Panc1 (cell line): ENCODE measurements at regions not wholly inside any gene's neighbourhood (a gene's known extent, or its start where the extent isn't known, plus 50 kb on each side); places are given as distances from the start of the nearest gene placed in this dataset.

Experiments
- ATAC-seq: fragments of 200-7000 bp; cut with Tn5 transposase; 2 replicates; pipeline ENCODE4 v1.9.1; 2020; ENCODE audit warnings: mild to moderate bottlenecking, moderate library complexity
- BruUV-seq: library from RNA; stranded (reverse); fragments of 400-500 nt; replicated peaks from 2 replicates; lab custom pipeline; 2021; lab: Mats Ljungman, UMichigan
- CTCF ChIA-PET: fragments of 300-600 bp; sonication (Branson Sonifier 250); formaldehyde crosslinking; loops from one replicate; lab custom pipeline; 2022; ENCODE audit warnings: antibody characterized with exemption; lab: Charles Lee
- POLR2A ChIA-PET: fragments of 300-600 bp; sonication (Branson Sonifier 250); formaldehyde crosslinking; loops from one replicate; lab custom pipeline; 2022; ENCODE audit warnings: antibody characterized with exemption; lab: Charles Lee
- DNase-seq: peaks from one replicate; pipeline ENCODE4 v3.0.0-alpha.2; 2010; ENCODE audit warnings: low read depth, low spot score
- H3K27ac ChIP-seq: 2 replicates; pipeline ENCODE4 v1.5.1; 2011; ENCODE audit warnings: mild to moderate bottlenecking, low read length, inconsistent platforms
- H3K27me3 ChIP-seq: fragments of 200-500 bp; sonication (Bioruptor generic); 2 replicates; pipeline ENCODE4 v1.6.0; 2014; ENCODE audit warnings: low read length, inconsistent platforms; ENCODE audit not compliant: control insufficient read depth, insufficient read depth
- H3K36me3 ChIP-seq: fragments of 200-500 bp; sonication (Bioruptor generic); 2 replicates; pipeline ENCODE4 v1.5.1; 2014; ENCODE audit warnings: inconsistent platforms, mild to moderate bottlenecking, low read length, moderate library complexity; ENCODE audit not compliant: control insufficient read depth, insufficient read depth
- H3K4me1 ChIP-seq: 2 replicates; pipeline ENCODE4 v1.5.1; 2011; ENCODE audit warnings: inconsistent platforms, mild to moderate bottlenecking, low read length, moderate library complexity; ENCODE audit not compliant: control insufficient read depth, insufficient read depth
- H3K4me3 ChIP-seq, 2 experiments: 2 replicates each; pipeline ENCODE4 v1.5.1; 2011 to 2012; ENCODE audit warnings: low read depth in 2 of 2, low read length in 2 of 2, mild to moderate bottlenecking in 2 of 2, inconsistent platforms in 1 of 2, moderate library complexity in 1 of 2
- H3K9me3 ChIP-seq: fragments of 200-500 bp; sonication (Bioruptor generic); 2 replicates; pipeline ENCODE4 v1.5.1; 2014; ENCODE audit warnings: low read depth, mild to moderate bottlenecking, inconsistent platforms, low read length, moderate library complexity; ENCODE audit not compliant: control insufficient read depth, insufficient read depth
- CTCF ChIP-seq: fragments of 450-650 bp; IDR thresholded peaks from 2 replicates; pipeline ENCODE4 v1.5.1; 2017; ENCODE audit warnings: mild to moderate bottlenecking
- POLR2AphosphoS5 ChIP-seq: IDR thresholded peaks from 2 replicates; pipeline ENCODE4 v1.6.1; 2012; ENCODE audit warnings: mild to moderate bottlenecking, low read depth, low read length, moderate library complexity
- REST ChIP-seq, 2 experiments: IDR thresholded peaks; 2 replicates each; pipeline ENCODE4 v1.6.1; 2011 to 2012; ENCODE audit warnings: low read depth in 2 of 2, control low read depth in 1 of 2, low read length in 1 of 2, mild to moderate bottlenecking in 1 of 2, moderate library complexity in 1 of 2; ENCODE audit not compliant: insufficient read depth in 1 of 2
- SIN3A ChIP-seq: IDR thresholded peaks from 2 replicates; pipeline ENCODE4 v1.6.1; 2012; ENCODE audit warnings: low read depth, mild to moderate bottlenecking, low read length, moderate library complexity, borderline replicate concordance; ENCODE audit not compliant: insufficient read depth
- TCF7L2 ChIP-seq: IDR thresholded peaks from 2 replicates; pipeline ENCODE4 v1.6.1; 2011; ENCODE audit warnings: mild to moderate bottlenecking, low read depth, low read length, inconsistent platforms
- in situ Hi-C: cut with HindIII; loops from 2 replicates; pipeline ENCODE4 v1.10.0; 2016; ENCODE audit warnings: low sequenced_read_pairs, low pct_unique_long_range_greater_than_20kb
- intact Hi-C: fragments of 100-400 bp; cut with micrococcal nuclease; formaldehyde crosslinking; loops from one replicate; pipeline ENCODE4 v1.10.0; 2022; ENCODE audit not compliant: unreplicated experiment

GRCh38 chr2:4883375-4883774 is 808.8 kb upstream of the SOX11 start:
- ChIA-PET POLR2A (no interaction called here), CTCF (no interaction called here)
- H3K4me3 ChIP-seq = no peak overlapping the region
- in situ Hi-C loops = no loop called here
- no peak for TF ChIP-seq CTCF
- TF ChIP-seq TCF7L2 = no peak
- no peak for TF ChIP-seq REST (IDR thresholded peaks at IDR 0.05; ENCODE audit: insufficient read depth in 1 of 2, low read depth in 2 of 2, low read length in 1 of 2)
- TF ChIP-seq SIN3A = no peak
- TF ChIP-seq POLR2AphosphoS5 = no peak
- no peak for ATAC-seq
- H3K27me3 ChIP-seq = no peaks in the 10 kb centered on the region
- BruUV-seq = no TSS peak
- H3K9me3 ChIP-seq = no peaks in the 10 kb centered on the region
- no peaks in the 10 kb centered on the region for H3K4me1 ChIP-seq
- intact Hi-C loops = no loop called here
- H3K27ac ChIP-seq = no peak overlapping the region
- H3K36me3 ChIP-seq = no peaks in the 10 kb centered on the region
- DNase-seq = no peak

GRCh38 chr2:4884117-4884571 is 808.0 kb upstream of the SOX11 start:
- Histone ChIP-seq H3K4me1 (no peaks in the 10 kb centered on the region), H3K9me3 (no peaks in the 10 kb centered on the region), H3K27ac (no peak overlapping the region), H3K4me3 (no peak overlapping the region), H3K36me3 (no peaks in the 10 kb centered on the region), H3K27me3 (no peaks in the 10 kb centered on the region)
- DNase-seq = no peak
- ATAC-seq = no peak
- intact Hi-C loops = no loop called here
- in situ Hi-C loops = no loop called here
- BruUV-seq = no TSS peak
- CTCF ChIA-PET = no interaction called here
- POLR2A ChIA-PET = no interaction called here
- TF ChIP-seq SIN3A (no peak), POLR2AphosphoS5 (no peak), TCF7L2 (no peak), CTCF (no peak), REST (IDR thresholded peaks at IDR 0.05; ENCODE audit: insufficient read depth in 1 of 2, low read depth in 2 of 2, low read length in 1 of 2) (no peak)
